ENCODE measurements at regions not wholly inside any gene's neighbourhood (a gene's known extent, or its start where the extent isn't known, plus 50 kb on each side); places are given as distances from the start of the nearest gene placed in this dataset.

GRCh38 chr5:102578362-102578761 is 79.6 kb upstream of the SLCO6A1 start:
- no peak overlapping the region for H3K56ac ChIP-seq (ENCODE audit: extremely low read depth, insufficient read depth, low read length)
- H4K8ac ChIP-seq (ENCODE audit: low read depth in 2 of 2, low read length in 2 of 2): no peak overlapping the region
- BruUV-seq (replicated peaks): no TSS peak
- H3K9me3 ChIP-seq (ENCODE audit: control insufficient read depth, insufficient read depth, low read length): no peaks in the 10 kb centered on the region
- no peak overlapping the region for H2BK15ac ChIP-seq (ENCODE audit: low read depth, low read length)
- dilution Hi-C loops (cut with HindIII; ENCODE audit: low sequenced_read_pairs, unreplicated experiment): no loop called here
- no peak overlapping the region for H3K18ac ChIP-seq (ENCODE audit: low read depth, low read length)
- no peak overlapping the region for H2AK9ac ChIP-seq (replicated peaks; ENCODE audit: low read depth, low read length, poor library complexity)
- H3K14ac ChIP-seq (replicated peaks; ENCODE audit: low read depth, low read length): no peak overlapping the region
- H3K4ac ChIP-seq (ENCODE audit: low read depth, low read length): no peak overlapping the region
- no peak overlapping the region for H2BK5ac ChIP-seq (ENCODE audit: low read depth, low read length, poor library complexity, severe bottlenecking)
- no peak overlapping the region for H4K91ac ChIP-seq (ENCODE audit: insufficient read depth, low read depth, low read length)
- no peak overlapping the region for H3K9ac ChIP-seq (ENCODE audit: low read depth, low read length)
- no peaks in the 10 kb centered on the region for H3K9me1 ChIP-seq (ENCODE audit: insufficient read depth, low read length)
- ChIA-PET CTCF (no interaction called here), POLR2A (ENCODE audit: unreplicated experiment) (no interaction called here)
- ATAC-seq (ENCODE audit: low read depth) (no peak), DNase-seq (no peak)
- no peak overlapping the region for H3K4me2 ChIP-seq (ENCODE audit: low read depth, low read length)
- no peak overlapping the region for H3K27ac ChIP-seq (ENCODE audit: insufficient read depth, low read length)
- H3K4me1 ChIP-seq (ENCODE audit: control insufficient read depth, insufficient read depth, low read length): no peaks in the 10 kb centered on the region
- no peaks in the 10 kb centered on the region for H4K20me1 ChIP-seq (ENCODE audit: insufficient read depth, low read length)
- no peak overlapping the region for H2AK5ac ChIP-seq (ENCODE audit: low read depth, low read length)
- H3K27me3 ChIP-seq (ENCODE audit: control insufficient read depth, insufficient read depth, low read length): no peaks in the 10 kb centered on the region
- no peak overlapping the region for H3K4me3 ChIP-seq (ENCODE audit: insufficient read depth, low read depth, low read length)
- TF ChIP-seq FOS (IDR thresholded peaks at IDR 0.05; ENCODE audit: low read depth, low read length): no peak
- no peak for TF ChIP-seq BHLHE40 (IDR thresholded peaks at IDR 0.05; ENCODE audit: low read depth, low read length)
- no peak for TF ChIP-seq MAZ (IDR thresholded peaks at IDR 0.05; ENCODE audit: borderline replicate concordance, low read depth, low read length)
- TF ChIP-seq NFE2L2 (IDR thresholded peaks at IDR 0.05; ENCODE audit: low read depth, low read length): no peak
- TF ChIP-seq SMC3 (IDR thresholded peaks at IDR 0.05; ENCODE audit: low read depth, low read length): no peak
- no peak for TF ChIP-seq MXI1 (IDR thresholded peaks at IDR 0.05; ENCODE audit: borderline replicate concordance, low read depth, low read length)
- TF ChIP-seq CTCF (conservative IDR thresholded peaks at IDR 0.05; ENCODE audit: low read depth, low read length): no peak
- TF ChIP-seq ELK1 (IDR thresholded peaks at IDR 0.05; ENCODE audit: borderline replicate concordance, low read depth, low read length): no peak
- TF ChIP-seq RFX5 (IDR thresholded peaks at IDR 0.05; ENCODE audit: low read depth, low read length): no peak
- TF ChIP-seq CEBPB (IDR thresholded peaks at IDR 0.05; ENCODE audit: low read depth, low read length): no peak
- TF ChIP-seq, protein P1, sequence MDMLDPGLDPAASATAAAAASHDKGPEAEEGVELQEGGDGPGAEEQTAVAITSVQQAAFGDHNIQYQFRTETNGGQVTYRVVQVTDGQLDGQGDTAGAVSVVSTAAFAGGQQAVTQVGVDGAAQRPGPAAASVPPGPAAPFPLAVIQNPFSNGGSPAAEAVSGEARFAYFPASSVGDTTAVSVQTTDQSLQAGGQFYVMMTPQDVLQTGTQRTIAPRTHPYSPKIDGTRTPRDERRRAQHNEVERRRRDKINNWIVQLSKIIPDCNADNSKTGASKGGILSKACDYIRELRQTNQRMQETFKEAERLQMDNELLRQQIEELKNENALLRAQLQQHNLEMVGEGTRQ (IDR thresholded peaks at IDR 0.05; ENCODE audit: low read depth, low read length): no peak
- TF ChIP-seq POLR2A (IDR thresholded peaks at IDR 0.05; ENCODE audit: low read depth, low read length): no peak
- no peak for TF ChIP-seq RAD21 (IDR thresholded peaks at IDR 0.05; ENCODE audit: low read length)
- no peak overlapping the region for H2BK20ac ChIP-seq (ENCODE audit: low read depth, low read length)
- H3K79me1 ChIP-seq (ENCODE audit: low read depth in 1 of 2, low read length in 2 of 2): no peaks in the 10 kb centered on the region
- no peak overlapping the region for H4K5ac ChIP-seq (ENCODE audit: low read depth, low read length)
- no peak overlapping the region for H2AFZ ChIP-seq (replicated peaks; ENCODE audit: low read length, poor library complexity)
- no peaks in the 10 kb centered on the region for H3K36me3 ChIP-seq (ENCODE audit: control insufficient read depth, insufficient read depth, low read length)
- intact Hi-C loops (cut with micrococcal nuclease): no loop called here
- H2BK120ac ChIP-seq (ENCODE audit: low read depth, low read length): no peak overlapping the region
- in situ Hi-C loops (cut with MboI; ENCODE audit: low sequenced_read_pairs): loop anchor here (25.0 kb wide), 1 partner anchor 909 kb away; no protein-coding TSS in a partner anchor
- H3K23ac ChIP-seq (ENCODE audit: low read depth, low read length): no peak overlapping the region

Data from IMR-90 (cell line).